ENCODE measurements at regions not wholly inside any gene's neighbourhood (a gene's known extent, or its start where the extent isn't known, plus 50 kb on each side); places are given as distances from the start of the nearest gene placed in this dataset.

- no peak for TF ChIP-seq POLR2A (IDR thresholded peaks at IDR 0.05)
- TF ChIP-seq, protein P1, sequence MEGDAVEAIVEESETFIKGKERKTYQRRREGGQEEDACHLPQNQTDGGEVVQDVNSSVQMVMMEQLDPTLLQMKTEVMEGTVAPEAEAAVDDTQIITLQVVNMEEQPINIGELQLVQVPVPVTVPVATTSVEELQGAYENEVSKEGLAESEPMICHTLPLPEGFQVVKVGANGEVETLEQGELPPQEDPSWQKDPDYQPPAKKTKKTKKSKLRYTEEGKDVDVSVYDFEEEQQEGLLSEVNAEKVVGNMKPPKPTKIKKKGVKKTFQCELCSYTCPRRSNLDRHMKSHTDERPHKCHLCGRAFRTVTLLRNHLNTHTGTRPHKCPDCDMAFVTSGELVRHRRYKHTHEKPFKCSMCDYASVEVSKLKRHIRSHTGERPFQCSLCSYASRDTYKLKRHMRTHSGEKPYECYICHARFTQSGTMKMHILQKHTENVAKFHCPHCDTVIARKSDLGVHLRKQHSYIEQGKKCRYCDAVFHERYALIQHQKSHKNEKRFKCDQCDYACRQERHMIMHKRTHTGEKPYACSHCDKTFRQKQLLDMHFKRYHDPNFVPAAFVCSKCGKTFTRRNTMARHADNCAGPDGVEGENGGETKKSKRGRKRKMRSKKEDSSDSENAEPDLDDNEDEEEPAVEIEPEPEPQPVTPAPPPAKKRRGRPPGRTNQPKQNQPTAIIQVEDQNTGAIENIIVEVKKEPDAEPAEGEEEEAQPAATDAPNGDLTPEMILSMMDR (IDR thresholded peaks at IDR 0.05) = no peak
These were observed 139.9 kb upstream of the GLI2 start for GRCh38 chr2:120595739-120596138.
